ENCODE measurements at regions not wholly inside any gene's neighbourhood (a gene's known extent, or its start where the extent isn't known, plus 50 kb on each side); places are given as distances from the start of the nearest gene placed in this dataset.

DNA sequence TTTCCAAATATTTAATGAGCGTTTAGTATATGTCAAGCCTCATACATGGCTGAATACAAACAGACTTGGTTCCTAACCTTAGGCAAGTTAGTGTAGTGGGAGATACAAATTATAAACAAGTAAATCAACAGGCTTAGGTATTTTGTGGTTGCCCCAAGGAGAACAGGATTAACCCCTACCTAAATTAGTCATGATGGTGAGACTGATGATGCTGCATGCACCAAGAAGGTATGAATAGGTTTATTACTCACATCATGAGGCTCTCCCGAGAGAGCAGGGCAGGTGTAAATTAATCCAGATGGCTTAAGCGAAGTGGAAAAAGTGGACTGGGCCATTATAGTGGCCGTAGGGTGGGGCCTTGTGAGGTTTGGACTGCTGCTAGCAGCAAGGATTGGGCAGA is 118.1 kb upstream of the GCFC2 start:
- TF ChIP-seq, protein P1, sequence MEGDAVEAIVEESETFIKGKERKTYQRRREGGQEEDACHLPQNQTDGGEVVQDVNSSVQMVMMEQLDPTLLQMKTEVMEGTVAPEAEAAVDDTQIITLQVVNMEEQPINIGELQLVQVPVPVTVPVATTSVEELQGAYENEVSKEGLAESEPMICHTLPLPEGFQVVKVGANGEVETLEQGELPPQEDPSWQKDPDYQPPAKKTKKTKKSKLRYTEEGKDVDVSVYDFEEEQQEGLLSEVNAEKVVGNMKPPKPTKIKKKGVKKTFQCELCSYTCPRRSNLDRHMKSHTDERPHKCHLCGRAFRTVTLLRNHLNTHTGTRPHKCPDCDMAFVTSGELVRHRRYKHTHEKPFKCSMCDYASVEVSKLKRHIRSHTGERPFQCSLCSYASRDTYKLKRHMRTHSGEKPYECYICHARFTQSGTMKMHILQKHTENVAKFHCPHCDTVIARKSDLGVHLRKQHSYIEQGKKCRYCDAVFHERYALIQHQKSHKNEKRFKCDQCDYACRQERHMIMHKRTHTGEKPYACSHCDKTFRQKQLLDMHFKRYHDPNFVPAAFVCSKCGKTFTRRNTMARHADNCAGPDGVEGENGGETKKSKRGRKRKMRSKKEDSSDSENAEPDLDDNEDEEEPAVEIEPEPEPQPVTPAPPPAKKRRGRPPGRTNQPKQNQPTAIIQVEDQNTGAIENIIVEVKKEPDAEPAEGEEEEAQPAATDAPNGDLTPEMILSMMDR (conservative IDR thresholded peaks at IDR 0.05; ENCODE audit: low read depth, low read length), result no peak
- TF ChIP-seq EZH2 (IDR thresholded peaks at IDR 0.05; ENCODE audit: low read length, unreplicated experiment), result no peak
- TF ChIP-seq EZH2phosphoT487 (IDR thresholded peaks at IDR 0.05; ENCODE audit: borderline replicate concordance, low read length), result no peak
